ENCODE measurements at regions not wholly inside any gene's neighbourhood (a gene's known extent, or its start where the extent isn't known, plus 50 kb on each side); places are given as distances from the start of the nearest gene placed in this dataset.
A peak's percentile ranks its signal among the peaks of the same experiment; 100 is the strongest.

DNA sequence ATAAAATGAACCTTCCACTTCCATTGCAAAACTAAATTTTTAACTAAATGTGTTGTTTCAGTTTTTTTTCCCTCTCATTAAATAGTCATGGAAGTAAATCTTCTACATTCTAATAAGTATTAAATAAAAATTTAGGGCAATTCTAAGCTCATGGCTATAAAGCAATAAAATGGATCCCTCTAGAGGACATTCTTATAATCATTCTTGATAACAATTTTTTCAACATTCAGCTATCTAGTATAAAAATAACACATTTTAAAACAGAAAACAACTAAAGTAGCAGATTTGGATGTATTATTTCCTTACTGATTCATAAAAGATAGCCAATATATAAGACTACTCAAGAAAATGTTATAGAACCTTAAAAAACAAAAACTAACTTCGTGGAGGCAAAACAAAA, 393.1 kb downstream of the PLOD2 start:
- no peak overlapping the region for H3K4me3 Mint-ChIP-seq (ENCODE audit: unreplicated experiment)
- H3K9me3 Mint-ChIP-seq (ENCODE audit: unreplicated experiment): no peaks in the 10 kb centered on the region
- no peaks in the 10 kb centered on the region for H3K4me1 Mint-ChIP-seq (ENCODE audit: low read depth, unreplicated experiment)
- TF ChIP-seq, protein P1, sequence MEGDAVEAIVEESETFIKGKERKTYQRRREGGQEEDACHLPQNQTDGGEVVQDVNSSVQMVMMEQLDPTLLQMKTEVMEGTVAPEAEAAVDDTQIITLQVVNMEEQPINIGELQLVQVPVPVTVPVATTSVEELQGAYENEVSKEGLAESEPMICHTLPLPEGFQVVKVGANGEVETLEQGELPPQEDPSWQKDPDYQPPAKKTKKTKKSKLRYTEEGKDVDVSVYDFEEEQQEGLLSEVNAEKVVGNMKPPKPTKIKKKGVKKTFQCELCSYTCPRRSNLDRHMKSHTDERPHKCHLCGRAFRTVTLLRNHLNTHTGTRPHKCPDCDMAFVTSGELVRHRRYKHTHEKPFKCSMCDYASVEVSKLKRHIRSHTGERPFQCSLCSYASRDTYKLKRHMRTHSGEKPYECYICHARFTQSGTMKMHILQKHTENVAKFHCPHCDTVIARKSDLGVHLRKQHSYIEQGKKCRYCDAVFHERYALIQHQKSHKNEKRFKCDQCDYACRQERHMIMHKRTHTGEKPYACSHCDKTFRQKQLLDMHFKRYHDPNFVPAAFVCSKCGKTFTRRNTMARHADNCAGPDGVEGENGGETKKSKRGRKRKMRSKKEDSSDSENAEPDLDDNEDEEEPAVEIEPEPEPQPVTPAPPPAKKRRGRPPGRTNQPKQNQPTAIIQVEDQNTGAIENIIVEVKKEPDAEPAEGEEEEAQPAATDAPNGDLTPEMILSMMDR (IDR thresholded peaks at IDR 0.05; ENCODE audit: partially characterized antibody, unreplicated experiment): peak; percentile 52
- peaks cover 6% of the 10 kb centered on the region for H3K36me3 Mint-ChIP-seq (ENCODE audit: unreplicated experiment)
- H3K27me3 Mint-ChIP-seq (ENCODE audit: unreplicated experiment): peaks cover 3% of the 10 kb centered on the region
- no peak overlapping the region for H3K27ac Mint-ChIP-seq (ENCODE audit: unreplicated experiment)
- DNase-seq: no peak

DNA sequence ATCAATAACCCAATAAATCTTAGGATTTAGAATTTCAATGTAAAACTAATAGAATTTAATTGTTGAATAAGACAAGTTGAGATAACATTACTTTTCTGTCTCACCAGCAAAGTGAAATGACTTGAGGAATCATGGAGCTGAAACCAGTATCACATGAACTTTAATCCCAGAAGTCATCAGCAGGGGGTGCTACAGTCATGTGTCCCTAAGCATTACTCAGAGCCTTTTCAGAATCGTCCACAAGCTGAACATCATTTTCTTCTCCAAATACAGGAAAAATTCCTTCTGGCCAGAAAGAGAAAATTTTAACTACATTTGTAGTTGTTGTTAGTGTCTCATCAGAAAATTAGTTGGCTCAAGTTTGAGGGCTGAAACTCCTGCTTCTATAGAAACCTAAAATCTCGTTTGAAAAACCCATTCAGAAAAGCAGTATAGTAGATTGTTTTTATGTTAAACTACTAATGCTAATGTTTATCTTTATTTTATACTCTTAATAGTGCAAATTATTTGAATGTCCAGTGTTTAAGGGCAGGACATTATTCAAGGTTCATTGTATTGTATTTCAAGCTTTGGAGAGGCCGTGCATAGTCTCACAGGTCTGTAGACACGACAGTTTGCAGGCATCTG, 384.1 kb downstream of the PLOD2 start:
- H3K9me3 Mint-ChIP-seq (ENCODE audit: unreplicated experiment): no peaks in the 10 kb centered on the region
- H3K27ac Mint-ChIP-seq (ENCODE audit: unreplicated experiment): no peak overlapping the region
- DNase-seq: peak; percentile 52
- no peaks in the 10 kb centered on the region for H3K27me3 Mint-ChIP-seq (ENCODE audit: unreplicated experiment)
- no peaks in the 10 kb centered on the region for H3K36me3 Mint-ChIP-seq (ENCODE audit: unreplicated experiment)
- peaks cover 1% of the 10 kb centered on the region for H3K4me1 Mint-ChIP-seq (ENCODE audit: low read depth, unreplicated experiment)
- TF ChIP-seq, protein P1 (IDR thresholded peaks at IDR 0.05; ENCODE audit: partially characterized antibody, unreplicated experiment): peak; percentile 91
- H3K4me3 Mint-ChIP-seq (ENCODE audit: unreplicated experiment): no peak overlapping the region

DNA sequence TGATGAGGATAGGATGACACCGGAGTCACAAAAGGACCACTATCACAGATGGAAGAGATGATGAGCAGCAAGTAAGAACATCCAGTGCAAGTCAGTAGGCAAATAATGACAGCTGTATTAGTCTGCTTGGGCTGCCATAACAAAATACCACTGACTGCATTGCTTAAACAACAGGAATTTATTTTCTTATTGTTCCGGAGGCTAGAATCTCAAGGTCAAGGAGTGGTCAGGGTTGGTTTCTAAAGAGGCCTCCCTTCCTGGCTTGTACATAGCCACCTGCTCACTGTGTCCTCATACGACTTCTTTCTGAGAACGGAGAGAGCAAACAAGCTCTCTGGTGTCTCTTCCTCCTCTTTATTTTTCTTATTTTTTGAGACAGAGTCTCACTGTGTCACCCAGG, 380.7 kb downstream of the PLOD2 start:
- DNase-seq: no peak
- H3K4me1 Mint-ChIP-seq (ENCODE audit: low read depth, unreplicated experiment): peaks cover 1% of the 10 kb centered on the region
- no peaks in the 10 kb centered on the region for H3K9me3 Mint-ChIP-seq (ENCODE audit: unreplicated experiment)
- TF ChIP-seq, protein P1 (IDR thresholded peaks at IDR 0.05; ENCODE audit: partially characterized antibody, unreplicated experiment): no peak
- no peaks in the 10 kb centered on the region for H3K27me3 Mint-ChIP-seq (ENCODE audit: unreplicated experiment)
- H3K27ac Mint-ChIP-seq (ENCODE audit: unreplicated experiment): no peak overlapping the region
- H3K4me3 Mint-ChIP-seq (ENCODE audit: unreplicated experiment): no peak overlapping the region
- H3K36me3 Mint-ChIP-seq (ENCODE audit: unreplicated experiment): no peaks in the 10 kb centered on the region

DNA sequence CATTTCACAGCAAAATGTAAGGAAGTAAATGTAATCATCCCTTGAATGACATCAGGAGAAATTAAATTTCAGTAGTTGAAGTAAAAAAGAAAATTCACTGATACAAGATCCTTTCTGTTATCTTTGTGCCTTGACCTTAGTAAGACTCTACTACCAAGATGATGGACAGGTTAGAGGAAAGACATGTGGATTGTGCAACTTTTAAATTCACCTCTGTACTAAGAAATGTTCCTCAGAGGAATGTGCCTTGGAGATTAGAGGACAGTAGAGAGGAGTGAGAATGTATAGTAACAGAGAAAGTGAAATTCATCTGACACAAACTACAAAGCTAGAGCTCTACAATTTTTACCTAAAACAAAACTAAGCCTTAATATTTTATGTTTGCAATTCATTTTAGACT, 375.3 kb downstream of the PLOD2 start:
- DNase-seq: no peak
- TF ChIP-seq, protein P1 (IDR thresholded peaks at IDR 0.05; ENCODE audit: partially characterized antibody, unreplicated experiment): no peak
- Mint-ChIP-seq H3K4me3 (ENCODE audit: unreplicated experiment) (no peak overlapping the region), H3K36me3 (ENCODE audit: unreplicated experiment) (no peaks in the 10 kb centered on the region), H3K9me3 (ENCODE audit: unreplicated experiment) (no peaks in the 10 kb centered on the region), H3K27ac (ENCODE audit: unreplicated experiment) (no peak overlapping the region), H3K27me3 (ENCODE audit: unreplicated experiment) (no peaks in the 10 kb centered on the region), H3K4me1 (ENCODE audit: low read depth, unreplicated experiment) (no peaks in the 10 kb centered on the region)

DNA sequence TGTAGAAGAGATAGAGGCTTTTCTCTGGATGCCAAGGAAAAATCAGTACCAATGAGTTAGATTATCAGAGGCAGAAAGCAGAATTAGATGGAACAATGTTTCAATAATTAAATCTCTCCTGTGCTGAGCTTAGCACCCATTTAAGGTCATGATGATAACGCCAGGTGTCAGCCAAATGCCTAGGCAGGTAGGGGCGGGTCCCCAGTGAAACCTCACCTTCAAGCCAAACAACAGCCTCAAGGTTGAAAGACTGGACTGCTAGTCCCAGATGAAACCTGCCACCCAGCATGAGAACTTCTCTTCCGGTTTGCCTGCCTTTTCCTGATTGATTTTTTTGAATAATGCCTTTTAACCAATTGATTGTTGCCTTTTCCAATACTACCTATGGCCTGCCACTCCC, 363.0 kb downstream of the PLOD2 start:
- Mint-ChIP-seq H3K4me1 (ENCODE audit: low read depth, unreplicated experiment) (no peaks in the 10 kb centered on the region), H3K4me3 (ENCODE audit: unreplicated experiment) (no peak overlapping the region), H3K9me3 (ENCODE audit: unreplicated experiment) (peaks cover 8% of the 10 kb centered on the region), H3K36me3 (ENCODE audit: unreplicated experiment) (peaks cover 5% of the 10 kb centered on the region), H3K27me3 (ENCODE audit: unreplicated experiment) (no peaks in the 10 kb centered on the region), H3K27ac (ENCODE audit: unreplicated experiment) (no peak overlapping the region)
- TF ChIP-seq, protein P1 (IDR thresholded peaks at IDR 0.05; ENCODE audit: partially characterized antibody, unreplicated experiment): no peak
- no peak for DNase-seq

Data from glutamatergic neuron (in vitro differentiated cells).